Limb (tissue), 2 donors: ENCODE measurements at regions not wholly inside any gene's neighbourhood (a gene's known extent, or its start where the extent isn't known, plus 50 kb on each side); places are given as distances from the start of the nearest gene placed in this dataset.

Experiments
- DNase-seq, 2 donors: peaks; one replicate each; pipeline ENCODE4 v3.0.0-alpha.2; 2016; ENCODE audit errors: extremely low spot score in 2 of 2

DNA sequence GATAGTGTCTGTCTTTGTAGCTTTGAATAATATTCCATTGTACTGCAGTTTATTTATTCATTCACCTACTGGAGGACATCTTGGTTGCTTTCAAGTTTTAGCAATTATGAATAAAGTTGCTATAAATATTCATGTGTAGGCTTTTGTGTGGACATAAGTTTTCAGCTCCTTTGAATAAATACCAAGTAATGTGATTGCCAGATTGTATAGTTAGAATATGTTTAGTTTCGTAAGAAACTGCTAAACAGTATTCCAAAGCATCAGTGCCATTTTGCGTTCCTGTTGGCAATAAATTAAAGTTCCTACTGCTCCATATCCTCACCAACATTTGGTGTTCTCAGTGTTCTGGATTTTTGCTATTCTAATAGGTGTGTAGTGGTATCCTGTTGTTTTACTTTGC is 311.7 kb upstream of the FMN2 start:
- DNase-seq = no peak

- no peak for DNase-seq
Observed at GRCh38 chr1:239784896-239785295, 306.8 kb upstream of the FMN2 start.

DNA sequence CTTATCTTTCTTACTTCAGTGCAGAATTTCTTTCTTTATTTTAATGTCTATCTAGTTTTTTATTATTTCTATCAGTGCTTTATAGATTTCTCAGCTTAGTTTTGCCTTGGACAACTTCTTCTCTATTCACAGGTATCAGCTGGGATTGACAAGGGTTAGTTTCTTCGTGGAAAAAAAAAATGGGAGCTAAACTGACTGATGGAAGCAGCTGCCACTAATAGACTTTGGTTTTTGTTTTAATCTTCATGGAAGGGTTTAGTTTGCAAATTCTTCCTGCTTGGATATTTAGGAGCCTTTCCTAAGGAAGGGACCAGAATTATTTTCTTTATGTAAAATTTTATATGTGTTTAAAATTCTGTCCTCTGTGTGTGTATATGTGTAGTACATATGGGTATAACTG is 306.1 kb upstream of the FMN2 start:
- no peak for DNase-seq

GRCh38 chr1:239786464-239786863 is 305.2 kb upstream of the FMN2 start:
- no peak for DNase-seq

DNA sequence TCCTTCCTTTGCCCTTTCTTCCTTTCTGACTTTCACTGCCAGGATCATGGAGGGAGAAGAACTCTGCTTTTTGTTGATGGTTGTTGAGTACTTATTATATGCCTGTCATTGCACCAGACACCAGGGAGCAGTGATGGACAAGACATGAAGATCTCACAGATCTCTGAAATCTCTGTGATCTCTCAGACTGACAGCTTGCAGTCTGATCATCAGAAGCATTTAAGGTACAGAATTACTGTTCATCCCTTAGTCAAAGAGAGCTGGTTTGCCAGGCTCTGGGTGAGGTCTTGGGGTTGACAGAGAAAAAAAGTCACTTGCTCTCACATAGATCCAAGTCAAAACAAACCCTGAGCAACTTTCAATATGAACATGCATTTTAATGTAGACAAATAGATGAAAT is 299.5 kb upstream of the FMN2 start:
- DNase-seq = no peak

DNA sequence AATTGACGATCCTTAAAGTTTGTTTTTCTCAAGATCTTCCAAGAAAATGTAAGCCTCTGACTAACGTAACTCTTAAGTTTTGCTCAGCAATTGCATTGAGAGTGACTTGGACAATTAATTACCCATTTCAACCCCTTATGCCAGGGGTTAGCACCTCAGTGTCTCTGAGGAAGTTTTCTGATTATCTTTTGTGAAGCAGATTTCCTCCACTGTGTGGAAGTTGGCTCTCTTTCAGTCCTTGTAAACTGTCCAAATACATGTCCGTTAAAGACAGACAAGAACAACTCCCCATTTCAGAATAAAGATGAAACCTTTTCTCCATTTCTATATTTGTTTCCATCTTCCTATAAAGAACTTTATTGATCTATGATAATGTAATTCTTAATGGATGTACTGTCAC is 296.4 kb upstream of the FMN2 start:
- no peak for DNase-seq

DNA sequence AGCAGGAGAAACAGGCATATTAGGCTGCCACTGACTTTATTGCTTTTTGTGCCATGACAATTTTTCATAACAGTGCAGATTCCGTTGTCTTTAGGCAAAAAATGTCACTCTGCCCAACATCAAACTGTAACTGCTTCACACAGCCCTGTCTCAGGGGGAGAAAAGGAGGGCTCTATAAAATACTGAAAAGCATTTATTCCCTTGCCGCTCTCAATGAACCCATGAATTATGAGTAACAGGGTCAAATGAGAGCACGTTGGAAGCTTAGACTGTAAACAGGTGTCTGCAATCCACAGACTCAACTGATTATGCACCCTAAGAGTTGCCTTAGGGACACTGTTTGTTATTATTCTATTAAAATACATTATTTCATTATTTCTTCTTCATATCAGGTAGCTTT is 292.1 kb upstream of the FMN2 start:
- DNase-seq = no peak

GRCh38 chr1:239800861-239801260 is 290.8 kb upstream of the FMN2 start:
- DNase-seq = no peak

- no peak for DNase-seq
Observed at GRCh38 chr1:239802275-239802674, 289.4 kb upstream of the FMN2 start.

DNA sequence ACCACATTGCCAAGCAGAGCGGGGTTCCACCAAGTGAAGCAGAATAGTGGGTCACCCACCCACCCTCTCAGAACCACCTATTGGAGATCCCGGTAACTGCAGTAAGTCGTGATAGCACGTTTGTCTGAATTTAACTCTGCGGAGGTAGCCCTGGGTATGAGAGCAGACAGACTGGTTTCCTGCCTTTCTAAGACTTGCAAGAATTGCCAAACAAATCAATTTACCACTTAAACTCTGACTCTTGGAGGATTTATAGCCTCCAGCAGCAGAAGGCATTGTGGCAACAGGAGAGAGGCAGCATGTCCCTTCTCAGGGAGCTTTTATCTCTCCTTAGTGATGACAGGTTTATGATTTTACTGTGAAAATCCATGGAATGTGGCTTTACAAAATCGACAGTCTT is 287.9 kb upstream of the FMN2 start:
- DNase-seq = no peak

GRCh38 chr1:239804266-239804665 is 287.4 kb upstream of the FMN2 start:
- no peak for DNase-seq

DNA sequence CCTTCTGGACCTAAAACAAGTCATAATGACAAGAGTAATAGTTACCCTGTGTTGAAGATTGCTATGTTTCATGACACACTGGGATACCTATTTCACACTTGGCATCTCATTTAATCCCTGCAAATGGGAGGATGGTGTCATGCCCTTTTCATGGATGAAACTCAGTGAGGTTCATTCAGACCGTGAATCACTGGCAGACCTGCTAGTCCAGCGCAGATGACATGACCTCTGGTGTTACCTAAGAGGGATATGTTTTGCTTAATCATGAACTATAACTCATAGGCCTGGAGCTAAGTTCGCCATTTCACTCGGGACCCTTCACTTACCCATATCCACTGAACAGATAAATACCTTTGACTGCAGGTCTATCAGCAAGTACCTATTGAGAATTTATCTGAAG is 286.6 kb upstream of the FMN2 start:
- no peak for DNase-seq

GRCh38 chr1:239805851-239806772 is 285.6 kb upstream of the FMN2 start:
- DNase-seq = no peak

DNA sequence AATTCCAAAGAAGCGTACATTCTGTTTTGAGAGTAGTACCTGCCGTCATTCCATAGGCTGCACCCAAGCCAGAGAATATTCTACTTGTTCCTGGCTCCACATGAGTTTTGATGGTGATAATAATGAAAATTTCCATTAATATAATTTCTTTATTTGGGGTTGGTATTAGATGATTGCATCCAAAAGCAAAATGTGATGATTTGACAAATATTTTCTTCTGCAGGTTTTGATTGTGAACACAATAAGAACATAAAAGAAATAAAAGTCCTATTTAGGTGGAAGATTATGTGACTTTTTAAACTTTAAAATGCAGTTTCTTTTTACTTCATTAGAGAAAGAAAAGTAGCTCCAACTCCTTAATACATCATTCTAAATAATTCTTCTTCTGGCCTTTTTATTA is 284.8 kb upstream of the FMN2 start:
- no peak for DNase-seq

DNA sequence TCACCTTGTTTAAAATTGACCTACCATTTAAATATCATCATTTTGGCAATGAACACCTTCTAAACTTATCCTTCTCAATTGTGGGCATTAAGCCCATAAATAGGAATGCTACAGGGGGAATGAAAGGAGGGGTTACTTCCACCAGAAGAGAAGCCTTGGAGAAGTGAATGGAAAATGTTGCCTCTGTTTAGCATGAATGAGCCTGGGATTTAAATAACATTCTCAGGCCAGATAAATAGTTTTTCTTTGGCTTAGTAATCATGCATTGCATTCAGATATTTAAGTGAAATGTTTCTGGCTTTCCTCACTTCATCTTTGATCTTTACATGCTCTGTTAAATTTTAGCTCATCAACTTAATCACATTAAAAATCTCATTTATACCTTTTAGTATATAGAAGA is 284.3 kb upstream of the FMN2 start:
- peak in 1 of 2 donors; percentile 72 for DNase-seq

DNA sequence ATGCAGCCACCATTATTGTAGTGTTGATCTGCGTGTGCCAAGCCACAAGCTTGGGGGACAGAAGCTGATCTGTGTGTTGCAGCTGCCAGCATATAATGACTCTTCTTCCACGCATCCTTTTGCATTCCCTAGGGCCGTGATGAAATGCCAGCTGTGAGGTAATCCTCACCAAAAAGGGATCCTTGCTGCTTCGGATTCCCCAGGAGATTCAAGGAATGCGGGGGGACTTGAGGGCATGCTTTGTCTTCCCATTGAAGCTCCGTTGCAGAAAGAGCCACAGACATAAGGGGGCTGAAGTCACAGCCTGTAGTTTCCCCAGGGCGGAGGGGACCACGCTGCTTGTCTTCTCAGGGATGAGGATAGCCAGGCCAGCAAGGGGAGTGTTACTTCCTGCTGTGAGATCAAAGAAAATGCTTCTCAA is 281.6 kb upstream of the FMN2 start:
- no peak for DNase-seq

- DNase-seq = no peak
Observed at GRCh38 chr1:239811211-239811885, 280.3 kb upstream of the FMN2 start.

GRCh38 chr1:239812580-239812979 is 279.1 kb upstream of the FMN2 start:
- DNase-seq = no peak

DNA sequence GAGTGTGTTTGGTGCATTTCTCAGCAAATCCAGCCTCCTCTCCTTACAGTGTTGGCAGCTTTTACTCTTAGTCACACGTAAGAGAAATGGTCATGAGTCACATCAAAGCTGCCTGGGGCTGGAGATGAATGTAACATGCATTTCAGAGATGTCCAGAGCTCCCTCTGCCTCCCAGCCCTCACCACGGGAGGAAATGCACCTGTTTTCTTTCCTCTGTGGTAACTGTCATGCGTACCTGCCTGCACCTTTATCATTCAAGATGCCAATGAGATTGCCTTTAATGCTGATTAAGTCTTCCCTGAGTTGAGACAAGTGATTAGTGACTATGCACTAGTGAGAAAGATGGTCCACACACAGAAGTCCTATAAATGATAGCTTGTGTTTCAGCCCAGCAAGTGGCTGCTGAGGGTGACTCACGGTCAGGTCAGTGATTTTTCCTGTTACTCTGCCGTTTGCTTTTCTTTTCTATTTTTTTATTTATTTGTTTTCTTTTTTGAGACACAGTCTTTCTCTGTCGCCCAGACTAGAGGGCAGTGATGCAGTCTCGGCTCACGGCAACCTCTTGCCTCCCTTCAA is 277.3 kb upstream of the FMN2 start:
- no peak for DNase-seq

DNA sequence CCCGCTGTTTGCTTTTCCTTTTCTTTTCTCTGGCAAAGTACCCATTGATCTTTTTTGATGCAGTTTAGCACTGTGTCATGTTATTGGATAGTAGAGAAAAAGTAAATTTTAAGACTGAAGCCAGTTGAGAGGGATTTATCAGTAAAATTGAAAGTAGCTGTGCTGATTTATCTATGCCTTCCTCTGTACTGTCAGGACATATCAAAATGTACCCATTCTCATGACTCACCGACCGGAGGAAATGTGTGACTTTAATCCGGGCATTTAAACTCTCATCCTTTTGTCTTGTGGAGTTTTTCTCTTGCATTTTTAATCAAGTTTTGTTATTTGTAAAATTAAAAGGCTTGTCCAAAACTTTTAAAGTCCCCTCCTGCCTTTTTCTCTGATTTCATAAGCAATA is 276.6 kb upstream of the FMN2 start:
- no peak for DNase-seq

GRCh38 chr1:239816081-239816782 is 275.5 kb upstream of the FMN2 start:
- DNase-seq = no peak

GRCh38 chr1:239817276-239817675 is 274.4 kb upstream of the FMN2 start:
- DNase-seq = no peak
